Adipocyte (in vitro differentiated cells): ENCODE measurements at regions not wholly inside any gene's neighbourhood (a gene's known extent, or its start where the extent isn't known, plus 50 kb on each side); places are given as distances from the start of the nearest gene placed in this dataset.
"Not testable (repeated sequence)": the region's sequence is repeated elsewhere in the genome, so short reads cannot be mapped to it uniquely, and the experiment has no call there.

ENCODE experiments used
- DNase-seq: peaks from one replicate; pipeline ENCODE4 v3.0.0-alpha.2; 2015; ENCODE audit warnings: low read depth
- H3K27me3 ChIP-seq: replicated peaks from 2 replicates; pipeline ENCODE4 v1.7.0; 2013; ENCODE audit warnings: mild to moderate bottlenecking, low read length, moderate library complexity; ENCODE audit not compliant: control insufficient read depth, insufficient read depth
- H3K36me3 ChIP-seq: 2 replicates; pipeline ENCODE4 v1.7.0; 2013; ENCODE audit warnings: low read length, mild to moderate bottlenecking, moderate library complexity; ENCODE audit not compliant: control insufficient read depth, insufficient read depth, severe bottlenecking
- H3K4me1 ChIP-seq: 2 replicates; pipeline ENCODE4 v1.7.0; 2013; ENCODE audit warnings: mild to moderate bottlenecking, low read length, moderate library complexity; ENCODE audit not compliant: control insufficient read depth, insufficient read depth
- H3K4me3 ChIP-seq: 2 replicates; pipeline ENCODE4 v1.7.0; 2013; ENCODE audit warnings: mild to moderate bottlenecking, low read length, moderate library complexity
- H3K9ac ChIP-seq: 2 replicates; pipeline ENCODE4 v1.7.0; 2013; ENCODE audit warnings: mild to moderate bottlenecking, low read length, moderate library complexity
- H3K9me3 ChIP-seq: 2 replicates; pipeline ENCODE4 v1.7.0; 2013; ENCODE audit warnings: mild to moderate bottlenecking, low read length, moderate library complexity; ENCODE audit not compliant: control insufficient read depth

GRCh38 chr6:27809939-27810767 is 102.0 kb downstream of the OR2B2 start:
- Histone ChIP-seq H3K4me3 (peak overlapping the region; percentile 87), H3K9me3 (no peaks in the 10 kb centered on the region), H3K4me1 (peaks cover 25% of the 10 kb centered on the region), H3K9ac (peak overlapping the region; percentile 79), H3K36me3 (no peaks in the 10 kb centered on the region), H3K27me3 (no peaks in the 10 kb centered on the region)
- peak; percentile 96 for DNase-seq

GRCh38 chr6:27809067-27809938 is 102.9 kb downstream of the OR2B2 start:
- no peaks in the 10 kb centered on the region for H3K27me3 ChIP-seq
- H3K4me3 ChIP-seq: peak overlapping the region; percentile 87
- no peak for DNase-seq
- peaks cover 25% of the 10 kb centered on the region for H3K4me1 ChIP-seq
- H3K9me3 ChIP-seq: no peaks in the 10 kb centered on the region
- peak overlapping the region; percentile 79 for H3K9ac ChIP-seq
- no peaks in the 10 kb centered on the region for H3K36me3 ChIP-seq

- H3K9me3 ChIP-seq, H3K36me3 ChIP-seq, H3K27me3 ChIP-seq: not testable (repeated sequence)
- Histone ChIP-seq H3K9ac (peak overlapping the region; percentile 41), H3K4me1 (peaks cover 22% of the 10 kb centered on the region), H3K4me3 (peak overlapping the region; percentile 91)
- peak; percentile 44 for DNase-seq
Observed at GRCh38 chr6:27808242-27809066, 103.7 kb downstream of the OR2B2 start.

- peak overlapping the region; percentile 68 for H3K9ac ChIP-seq
- H3K9me3 ChIP-seq, H3K27me3 ChIP-seq, H3K36me3 ChIP-seq: not testable (repeated sequence)
- H3K4me1 ChIP-seq: peaks cover 22% of the 10 kb centered on the region
- H3K4me3 ChIP-seq: peak overlapping the region; percentile 91
- peak; percentile 96 for DNase-seq
Observed at GRCh38 chr6:27807441-27808241, 104.6 kb downstream of the OR2B2 start.

- Histone ChIP-seq H3K27me3 (no peaks in the 10 kb centered on the region), H3K9ac (peak overlapping the region; percentile 68), H3K36me3 (no peaks in the 10 kb centered on the region), H3K9me3 (no peaks in the 10 kb centered on the region), H3K4me3 (peak overlapping the region; percentile 91), H3K4me1 (peaks cover 22% of the 10 kb centered on the region)
- peak; percentile 88 for DNase-seq
Observed at GRCh38 chr6:27806981-27807440, 105.2 kb downstream of the OR2B2 start.

- no peaks in the 10 kb centered on the region for H3K27me3 ChIP-seq
Observed at GRCh38 chr6:27805347-27805746, 106.8 kb downstream of the OR2B2 start.

GRCh38 chr6:27804851-27805250 is 107.3 kb downstream of the OR2B2 start:
- Histone ChIP-seq H3K4me1 (peaks cover 18% of the 10 kb centered on the region), H3K27me3 (no peaks in the 10 kb centered on the region), H3K9me3 (no peaks in the 10 kb centered on the region), H3K4me3 (no peak overlapping the region), H3K36me3 (no peaks in the 10 kb centered on the region), H3K9ac (no peak overlapping the region)
- no peak for DNase-seq

More at GRCh38 chr6:27805347-27805746, 106.8 kb downstream of the OR2B2 start:
- Histone ChIP-seq H3K36me3 (no peaks in the 10 kb centered on the region), H3K4me1 (peaks cover 18% of the 10 kb centered on the region), H3K4me3 (no peak overlapping the region), H3K9ac (no peak overlapping the region), H3K9me3 (no peaks in the 10 kb centered on the region)
- DNase-seq: no peak

- Histone ChIP-seq H3K4me3 (no peak overlapping the region), H3K4me1 (peaks cover 4% of the 10 kb centered on the region), H3K36me3 (no peaks in the 10 kb centered on the region), H3K27me3 (no peaks in the 10 kb centered on the region), H3K9ac (no peak overlapping the region), H3K9me3 (no peaks in the 10 kb centered on the region)
- no peak for DNase-seq
Observed at GRCh38 chr6:27800731-27801373, 111.3 kb downstream of the OR2B2 start.

GRCh38 chr6:27797960-27798359 is 114.2 kb downstream of the OR2B2 start:
- Histone ChIP-seq H3K27me3 (no peaks in the 10 kb centered on the region), H3K4me1 (peaks cover 9% of the 10 kb centered on the region), H3K36me3 (no peaks in the 10 kb centered on the region), H3K9me3 (no peaks in the 10 kb centered on the region), H3K9ac (no peak overlapping the region), H3K4me3 (no peak overlapping the region)
- DNase-seq: no peak
